HG03108 (cell line): ENCODE measurements at regions not wholly inside any gene's neighbourhood (a gene's known extent, or its start where the extent isn't known, plus 50 kb on each side); places are given as distances from the start of the nearest gene placed in this dataset.
A peak's percentile ranks its signal among the peaks of the same experiment; 100 is the strongest.
"Not testable (repeated sequence)": the region's sequence is repeated elsewhere in the genome, so short reads cannot be mapped to it uniquely, and the experiment has no call there.

Experiments
- ATAC-seq: cut with Tn5 transposase; IDR thresholded peaks from one replicate; pipeline ENCODE4 v1.9.1; 2021; ENCODE audit warnings: moderate library complexity; ENCODE audit not compliant: unreplicated experiment

GRCh38 chr17:51387582-51387981 lies 127.2 kb downstream of the UTP18 start:
- no peak for ATAC-seq

- ATAC-seq: no peak
Measured at GRCh38 chr17:51387986-51388385, 127.6 kb downstream of the UTP18 start.

GRCh38 chr17:51389875-51390274 lies 129.5 kb downstream of the UTP18 start:
- ATAC-seq: no peak

- no peak for ATAC-seq
Measured at GRCh38 chr17:51391982-51392654, 131.8 kb downstream of the UTP18 start.

- no peak for ATAC-seq
Measured at GRCh38 chr17:51395621-51396020, 135.3 kb downstream of the UTP18 start.

- no peak for ATAC-seq
Measured at GRCh38 chr17:51397361-51398127, 137.2 kb downstream of the UTP18 start.

GRCh38 chr17:51398128-51398525 lies 137.8 kb downstream of the UTP18 start:
- ATAC-seq: no peak

GRCh38 chr17:51398687-51399086 lies 138.3 kb downstream of the UTP18 start:
- no peak for ATAC-seq

GRCh38 chr17:51401279-51401678 lies 140.9 kb downstream of the UTP18 start:
- no peak for ATAC-seq

GRCh38 chr17:51402899-51403298 lies 142.6 kb downstream of the UTP18 start:
- no peak for ATAC-seq

GRCh38 chr17:51407576-51407975 lies 147.2 kb downstream of the UTP18 start:
- ATAC-seq: no peak

GRCh38 chr17:51419476-51419875 lies 159.1 kb downstream of the UTP18 start:
- no peak for ATAC-seq

GRCh38 chr17:51421525-51421924 lies 161.2 kb downstream of the UTP18 start:
- ATAC-seq: no peak

GRCh38 chr17:51422634-51423033 lies 162.3 kb downstream of the UTP18 start:
- no peak for ATAC-seq

- ATAC-seq: no peak
Measured at GRCh38 chr17:51423421-51424160, 163.2 kb downstream of the UTP18 start.

- no peak for ATAC-seq
Measured at GRCh38 chr17:51425773-51426172, 165.4 kb downstream of the UTP18 start.

GRCh38 chr17:51427323-51427811 lies 167.0 kb downstream of the UTP18 start:
- no peak for ATAC-seq

GRCh38 chr17:51427856-51428255 lies 167.5 kb downstream of the UTP18 start:
- ATAC-seq: peak; percentile 86

- no peak for ATAC-seq
Measured at GRCh38 chr17:51428668-51429495, 168.5 kb downstream of the UTP18 start.

- ATAC-seq: not testable (repeated sequence)
Measured at GRCh38 chr17:51429938-51430337, 169.6 kb downstream of the UTP18 start.

GRCh38 chr17:51430591-51430990 lies 170.2 kb downstream of the UTP18 start:
- ATAC-seq: no peak
